GM21737 (cell line): ENCODE measurements at regions not wholly inside any gene's neighbourhood (a gene's known extent, or its start where the extent isn't known, plus 50 kb on each side); places are given as distances from the start of the nearest gene placed in this dataset.

ENCODE experiments used
- ATAC-seq: cut with Tn5 transposase; IDR thresholded peaks from one replicate; pipeline ENCODE4 v1.9.1; 2021; ENCODE audit warnings: mild to moderate bottlenecking, moderate library complexity; ENCODE audit not compliant: unreplicated experiment

- no peak for ATAC-seq
Measured at GRCh38 chr6:170179616-170180324, 111.1 kb downstream of the DLL1 start.

GRCh38 chr6:170178561-170179477, 112.1 kb downstream of the DLL1 start:
- ATAC-seq = no peak

GRCh38 chr6:170177772-170178560, 112.9 kb downstream of the DLL1 start:
- no peak for ATAC-seq

- ATAC-seq = no peak
Measured at GRCh38 chr6:170176898-170177771, 113.7 kb downstream of the DLL1 start.

- no peak for ATAC-seq
Measured at GRCh38 chr6:170176136-170176897, 114.6 kb downstream of the DLL1 start.

DNA sequence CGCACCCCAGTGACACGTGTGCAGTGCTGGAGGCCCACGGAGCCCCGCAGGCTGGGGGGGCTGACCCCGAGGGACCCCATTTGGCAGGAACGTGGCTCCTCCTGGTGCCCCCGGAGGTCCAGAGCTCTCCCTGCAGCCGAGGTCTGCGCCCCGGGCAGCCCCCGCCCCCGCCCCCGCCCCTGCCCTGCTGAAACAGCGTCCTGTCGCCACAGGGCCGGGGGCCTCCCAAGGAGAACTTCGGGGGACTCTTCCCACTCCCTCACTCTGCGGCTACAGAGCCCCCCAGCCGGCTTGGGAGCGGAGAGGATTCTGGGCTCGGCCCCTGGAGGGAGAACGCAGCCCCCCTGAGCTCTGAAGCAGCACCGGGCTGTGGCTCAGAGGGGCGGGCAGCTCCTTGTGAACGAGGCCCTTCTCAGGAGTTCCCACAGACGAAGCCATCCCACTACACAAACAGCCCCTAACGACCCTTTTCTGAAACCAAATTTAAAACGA, 115.2 kb downstream of the DLL1 start:
- ATAC-seq = no peak

DNA sequence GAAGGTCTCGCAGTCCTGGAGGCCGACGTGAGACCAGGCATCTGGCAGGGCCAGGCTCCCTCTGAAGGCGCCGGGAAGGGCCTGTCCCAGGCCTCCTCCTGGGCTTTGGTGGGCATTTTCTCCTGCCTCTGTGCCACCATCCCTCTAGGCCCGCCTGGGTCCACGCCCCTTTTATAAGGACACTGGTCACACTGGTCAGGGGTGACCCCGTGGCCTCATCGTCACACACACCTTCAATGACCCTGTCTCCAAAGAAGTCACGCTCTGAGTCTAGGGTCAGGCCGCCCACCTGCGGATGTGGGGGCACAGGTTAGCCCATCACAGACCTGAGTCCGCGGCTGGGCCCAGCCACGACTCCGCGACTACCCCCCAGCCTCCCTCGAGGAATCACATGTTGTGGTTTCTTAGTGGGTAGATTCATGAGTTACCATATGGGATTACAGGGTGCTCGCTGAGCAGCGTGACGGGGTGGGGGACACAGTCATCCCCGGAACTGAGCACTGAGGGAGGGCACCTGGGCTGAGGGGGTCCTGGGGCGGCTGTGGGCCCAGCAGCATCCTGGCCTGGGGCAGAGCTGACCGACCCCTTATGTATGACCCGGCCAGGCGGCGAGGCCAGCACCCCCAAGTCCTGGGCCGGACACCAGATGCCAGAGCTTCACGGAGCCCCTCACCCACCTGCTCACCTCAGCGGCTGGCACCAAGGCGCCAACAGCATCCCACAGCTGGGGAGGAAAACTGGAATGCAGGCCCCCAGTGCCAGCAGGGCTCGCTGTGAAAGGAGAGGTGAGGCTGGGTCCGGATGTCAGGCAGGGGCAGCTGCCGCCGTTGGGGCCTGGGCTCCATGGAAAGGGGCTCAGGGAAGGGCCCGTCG, 115.9 kb downstream of the DLL1 start:
- no peak for ATAC-seq

- ATAC-seq = no peak
Measured at GRCh38 chr6:170174124-170174770, 116.6 kb downstream of the DLL1 start.

DNA sequence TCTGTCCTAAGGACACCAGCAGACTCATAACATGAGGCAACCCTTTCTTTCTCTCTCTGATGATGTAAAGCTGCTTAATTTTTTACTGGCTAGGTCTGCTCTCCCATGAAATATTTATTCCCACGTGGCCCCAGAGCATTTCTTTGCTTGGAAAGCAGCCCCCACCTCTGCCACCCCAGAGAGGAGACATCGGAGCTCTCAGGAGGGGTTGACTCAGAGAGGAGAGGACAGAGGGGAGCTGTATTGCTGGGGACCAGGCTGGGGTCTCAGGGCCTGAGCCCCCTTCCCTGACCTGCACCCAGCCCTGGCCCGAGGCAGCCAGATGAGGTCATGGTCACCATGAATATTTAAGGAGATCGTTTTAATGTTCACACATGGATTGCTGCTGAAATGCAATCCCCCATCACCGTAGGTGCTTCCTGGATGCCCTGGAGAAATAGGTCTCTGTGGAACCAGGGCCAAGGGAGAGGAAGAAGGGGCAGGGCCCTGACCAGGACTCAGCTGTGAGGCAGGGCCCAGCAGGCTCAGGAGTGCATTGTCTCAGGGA, 117.5 kb downstream of the DLL1 start:
- ATAC-seq = no peak

DNA sequence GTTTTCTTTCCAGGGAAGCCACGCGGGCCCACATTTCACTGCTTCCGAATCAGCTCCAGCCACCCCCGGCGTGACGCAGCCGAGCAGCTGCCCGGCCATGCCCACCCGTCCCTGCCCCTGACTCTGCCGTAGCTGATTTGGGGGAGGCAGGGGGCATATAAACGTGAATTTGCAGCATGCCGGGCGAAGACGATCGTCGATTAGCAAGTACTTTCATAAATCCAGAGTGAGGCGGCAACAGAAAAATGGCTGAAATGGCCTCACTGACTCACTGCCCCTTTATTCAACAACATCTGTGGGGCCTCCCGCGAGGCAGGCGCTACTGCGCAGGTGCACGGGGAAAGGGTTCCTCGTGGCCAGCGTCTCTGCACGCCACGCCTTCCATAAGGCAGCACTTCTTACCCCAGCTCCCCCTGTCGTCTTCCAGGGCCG, 118.0 kb downstream of the DLL1 start:
- no peak for ATAC-seq

DNA sequence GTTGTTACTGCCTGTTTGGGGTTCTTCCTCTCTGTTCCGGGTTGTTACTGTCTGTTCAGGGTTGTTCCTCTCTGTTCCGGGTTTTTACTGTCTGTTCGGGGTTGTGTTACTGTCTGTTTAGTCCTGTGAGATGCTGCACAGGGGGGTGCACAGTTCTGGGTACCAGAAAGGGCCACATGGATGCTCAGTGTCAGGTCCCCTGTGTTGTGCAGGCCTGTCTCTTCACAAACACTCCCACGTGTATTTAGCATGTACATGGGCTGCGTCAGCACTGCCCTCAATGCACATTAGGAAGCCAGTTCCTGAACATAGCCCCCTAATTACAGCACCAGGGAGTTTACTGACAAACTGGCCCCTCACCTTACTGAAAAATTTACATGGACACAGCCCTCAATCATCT, 118.5 kb downstream of the DLL1 start:
- no peak for ATAC-seq

DNA sequence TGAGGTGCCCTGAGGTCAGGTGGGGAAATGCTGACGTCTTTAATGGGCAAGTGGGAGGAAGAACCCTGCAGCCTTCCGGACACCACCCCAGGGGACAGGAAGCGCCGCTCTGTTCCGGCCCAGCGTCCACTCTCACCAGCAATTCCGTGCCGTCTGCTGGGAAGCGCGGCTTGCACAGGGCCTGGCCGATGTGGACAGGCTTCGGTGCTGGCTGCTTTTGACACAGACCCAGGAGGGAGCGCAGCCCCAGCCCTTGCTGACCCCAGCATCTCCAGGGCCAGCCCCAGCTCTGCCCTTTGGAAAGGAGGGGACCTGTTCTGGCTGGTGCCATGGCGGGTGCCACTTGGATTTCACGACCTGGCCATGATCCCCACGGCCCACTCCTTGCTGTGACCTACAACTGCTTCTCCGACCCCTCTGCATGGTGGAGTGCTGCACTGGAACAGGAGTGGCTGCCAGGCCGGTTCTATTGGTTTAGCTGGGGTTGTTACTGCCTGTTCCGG, 123.2 kb downstream of the DLL1 start:
- ATAC-seq = no peak

DNA sequence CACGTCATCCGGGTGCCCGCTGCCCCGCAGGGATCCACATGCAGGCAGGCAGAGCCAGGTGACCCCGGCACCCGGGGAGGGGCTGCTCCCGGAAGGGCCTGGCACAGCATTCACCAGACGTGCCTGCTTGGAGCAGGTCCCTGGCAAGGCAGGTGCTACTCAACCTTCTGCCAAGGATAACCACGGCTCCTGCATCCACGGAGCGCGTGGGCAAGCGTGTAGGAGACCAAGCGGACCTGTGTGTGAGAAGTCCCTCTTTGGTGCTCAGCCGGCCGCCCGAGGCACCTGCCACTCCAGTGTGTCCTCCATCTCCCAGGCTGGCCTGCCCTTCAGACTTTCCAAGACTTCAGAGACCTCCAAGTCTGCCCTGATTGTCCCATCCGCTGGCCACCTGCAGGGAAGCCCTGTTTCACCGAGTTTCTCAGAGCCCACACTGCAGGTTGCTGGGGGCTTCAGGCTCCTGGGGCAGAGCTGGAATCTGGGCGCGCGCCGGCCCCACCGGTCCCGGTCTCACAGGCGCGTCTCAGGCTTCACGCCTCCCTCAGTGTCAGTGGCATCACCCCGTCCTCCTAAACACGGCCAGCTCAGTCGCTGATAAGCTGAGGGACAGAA, 124.3 kb downstream of the DLL1 start:
- no peak for ATAC-seq

- no peak for ATAC-seq
Measured at GRCh38 chr6:170165471-170166117, 125.3 kb downstream of the DLL1 start.

- no peak for ATAC-seq
Measured at GRCh38 chr6:170165085-170165470, 125.8 kb downstream of the DLL1 start.

GRCh38 chr6:170164271-170164900, 126.5 kb downstream of the DLL1 start:
- ATAC-seq = no peak
